ENCODE measurements at regions not wholly inside any gene's neighbourhood (a gene's known extent, or its start where the extent isn't known, plus 50 kb on each side); places are given as distances from the start of the nearest gene placed in this dataset.

- TF ChIP-seq POLR2AphosphoS5 (IDR thresholded peaks at IDR 0.05; ENCODE audit: low read depth, low read length), result no peak
- TF ChIP-seq, protein P1, sequence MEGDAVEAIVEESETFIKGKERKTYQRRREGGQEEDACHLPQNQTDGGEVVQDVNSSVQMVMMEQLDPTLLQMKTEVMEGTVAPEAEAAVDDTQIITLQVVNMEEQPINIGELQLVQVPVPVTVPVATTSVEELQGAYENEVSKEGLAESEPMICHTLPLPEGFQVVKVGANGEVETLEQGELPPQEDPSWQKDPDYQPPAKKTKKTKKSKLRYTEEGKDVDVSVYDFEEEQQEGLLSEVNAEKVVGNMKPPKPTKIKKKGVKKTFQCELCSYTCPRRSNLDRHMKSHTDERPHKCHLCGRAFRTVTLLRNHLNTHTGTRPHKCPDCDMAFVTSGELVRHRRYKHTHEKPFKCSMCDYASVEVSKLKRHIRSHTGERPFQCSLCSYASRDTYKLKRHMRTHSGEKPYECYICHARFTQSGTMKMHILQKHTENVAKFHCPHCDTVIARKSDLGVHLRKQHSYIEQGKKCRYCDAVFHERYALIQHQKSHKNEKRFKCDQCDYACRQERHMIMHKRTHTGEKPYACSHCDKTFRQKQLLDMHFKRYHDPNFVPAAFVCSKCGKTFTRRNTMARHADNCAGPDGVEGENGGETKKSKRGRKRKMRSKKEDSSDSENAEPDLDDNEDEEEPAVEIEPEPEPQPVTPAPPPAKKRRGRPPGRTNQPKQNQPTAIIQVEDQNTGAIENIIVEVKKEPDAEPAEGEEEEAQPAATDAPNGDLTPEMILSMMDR (IDR thresholded peaks at IDR 0.05), result no peak
- no peak for TF ChIP-seq TCF7L2 (IDR thresholded peaks at IDR 0.05; ENCODE audit: low read depth, low read length)
Measured at GRCh38 chr2:180406687-180407086, 399.6 kb upstream of the CWC22 start.
